ENCODE measurements at regions not wholly inside any gene's neighbourhood (a gene's known extent, or its start where the extent isn't known, plus 50 kb on each side); places are given as distances from the start of the nearest gene placed in this dataset.

DNA sequence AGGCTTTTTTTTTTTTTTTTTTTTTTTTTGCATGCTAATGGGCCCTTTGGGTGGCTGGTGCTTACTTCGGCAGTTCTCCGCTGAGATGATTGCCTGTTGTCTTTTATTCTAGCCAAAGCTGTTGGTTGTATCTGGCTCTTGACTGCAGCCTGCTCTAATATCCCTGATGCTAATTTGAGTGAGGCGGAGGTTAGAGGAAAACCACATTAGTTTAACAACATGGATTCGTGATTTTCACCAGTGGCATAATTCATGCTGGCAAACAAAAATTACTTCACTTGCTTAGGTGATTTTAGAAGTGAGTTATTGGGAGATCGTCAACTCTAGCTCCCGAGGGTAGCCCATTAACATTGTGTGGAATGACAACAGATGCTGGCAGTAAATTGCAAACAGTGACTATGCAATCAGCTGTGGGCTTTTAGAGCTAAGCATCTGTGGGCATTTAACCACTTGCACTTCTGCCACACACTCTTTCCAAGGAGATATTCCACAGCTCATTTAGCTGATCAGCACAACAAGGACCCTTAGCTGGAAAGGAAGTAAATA, 97.6 kb upstream of the ZDHHC17 start:
- H4K8ac ChIP-seq (ENCODE audit: extremely low read depth, insufficient read depth, low read length), result no peak overlapping the region
- peak; percentile 58 for FAIRE-seq
- H2BK5ac ChIP-seq (ENCODE audit: low read depth, low read length), result no peak overlapping the region
- peak overlapping the region; percentile 53 to 58 for H3K4me2 ChIP-seq (ENCODE audit: insufficient read depth in 1 of 2, low read depth in 2 of 2, low read length in 2 of 2)
- DNase-seq (ENCODE audit: low read depth in 1 of 2, low spot score in 2 of 2), result no peak
- H3K27me3 ChIP-seq (replicated peaks in 1 of 4; ENCODE audit: control insufficient read depth in 3 of 4, extremely low read depth in 1 of 4, insufficient read depth in 3 of 4, low read length in 3 of 4), result no peaks in the 10 kb centered on the region
- ChIA-PET POLR2A (ENCODE audit: partially characterized antibody) (no interaction called here), CTCF (ENCODE audit: partially characterized antibody) (interaction anchor here (0.6 to 2.4 kb wide), 4 partner anchors 10 to 124 kb away, joined by 4 to 8 read pairs (median 4); no protein-coding TSS in a partner anchor)
- H3K23ac ChIP-seq (ENCODE audit: insufficient read length), result no peak overlapping the region
- no peaks in the 10 kb centered on the region for H4K20me1 ChIP-seq (replicated peaks in 1 of 2; ENCODE audit: control insufficient read depth in 1 of 2, insufficient read depth in 2 of 2, low read length in 2 of 2)
- peak overlapping the region; percentile 10; the same call in 1 of the 2 replicates for H2BK20ac ChIP-seq (ENCODE audit: low read length)
- WGBS, 2 experiments (ENCODE audit: extremely low coverage in 1 of 2, insufficient coverage in 1 of 2, insufficient read length in 1 of 2, insufficient replicate concordance in 2 of 2, low coverage in 1 of 2, low lambda C conversion rate in 2 of 2, missing lambda C conversion rate in 1 of 2), result 30% methylated on average over 6 of the region's 6 CpGs; no CpG with 5 or more reads in 1 of the 2 experiments
- TF ChIP-seq KDM1A (IDR thresholded peaks at IDR 0.05; ENCODE audit: borderline replicate concordance, low read length), result no peak
- no peak for TF ChIP-seq SAP30 (IDR thresholded peaks at IDR 0.05; ENCODE audit: insufficient read depth, insufficient replicate concordance, low read length)
- no peak for TF ChIP-seq ATF3 (IDR thresholded peaks at IDR 0.05; ENCODE audit: insufficient read depth, low read depth, low read length)
- TF ChIP-seq CBX5 (IDR thresholded peaks at IDR 0.05; ENCODE audit: low read depth, low read length), result no peak
- no peak for TF ChIP-seq NANOG (IDR thresholded peaks at IDR 0.05; ENCODE audit: insufficient read depth, low read depth, low read length, poor library complexity, severe bottlenecking)
- TF ChIP-seq JUN (IDR thresholded peaks at IDR 0.05; ENCODE audit: low read depth, low read length), result no peak
- TF ChIP-seq TEAD4 (IDR thresholded peaks at IDR 0.05; ENCODE audit: low read depth, low read length), result no peak
- H3K4ac ChIP-seq (replicated peaks; ENCODE audit: insufficient read length, low read depth, low read length), result no peak overlapping the region
- H3K18ac ChIP-seq (ENCODE audit: extremely low read depth, low read length), result no peak overlapping the region
- H2AFZ ChIP-seq (ENCODE audit: low read length), result no peak overlapping the region
- peak overlapping the region in 1 of 4 experiments; percentile 29; a peak in 1 of 8 replicates for H3K4me3 ChIP-seq (ENCODE audit: extremely low read depth in 1 of 4, insufficient read depth in 2 of 4, low read depth in 3 of 4, low read length in 4 of 4)
- H3K4me1 ChIP-seq (replicated peaks in 1 of 4; ENCODE audit: control insufficient read depth in 3 of 4, insufficient read depth in 4 of 4, low read length in 3 of 4), result peaks cover 2 to 15% (median 11%) of the 10 kb centered on the region in 4 experiments; a peak in 6 of 7 replicates
- H2BK15ac ChIP-seq (ENCODE audit: low read length), result no peak overlapping the region
- H3K56ac ChIP-seq (replicated peaks; ENCODE audit: insufficient read length, low read depth, low read length), result no peak overlapping the region
- no peak overlapping the region for H2BK12ac ChIP-seq (ENCODE audit: low read depth, low read length)
- no peaks in the 10 kb centered on the region for H3K79me1 ChIP-seq (ENCODE audit: low read depth, low read length)
- no peak overlapping the region for H2BK120ac ChIP-seq (replicated peaks; ENCODE audit: low read depth, low read length)
- H3K23me2 ChIP-seq (ENCODE audit: low read depth, low read length), result no peaks in the 10 kb centered on the region; the same call in 1 of the 2 replicates
- no peak overlapping the region for H4K91ac ChIP-seq (replicated peaks; ENCODE audit: insufficient read length, low read length)
- no peak overlapping the region for H3K14ac ChIP-seq (ENCODE audit: insufficient read length)
- H3K9ac ChIP-seq (replicated peaks in 1 of 4; ENCODE audit: extremely low read depth in 1 of 4, low read depth in 3 of 4, low read length in 3 of 4), result no peak overlapping the region
- H3K36me3 ChIP-seq (ENCODE audit: control insufficient read depth in 2 of 4, insufficient read depth in 4 of 4, low read length in 3 of 4), result no peaks in the 10 kb centered on the region
- no peaks in the 10 kb centered on the region for H3K9me3 ChIP-seq (ENCODE audit: insufficient read depth in 2 of 2, low read depth in 1 of 2, low read length in 1 of 2)
- H2AK5ac ChIP-seq (ENCODE audit: low read depth, low read length), result no peak overlapping the region
- H3K79me2 ChIP-seq (ENCODE audit: control insufficient read depth in 1 of 2, insufficient read depth in 2 of 2, low read length in 2 of 2), result no peaks in the 10 kb centered on the region
- H3K27ac ChIP-seq (ENCODE audit: low read depth, low read length), result no peak overlapping the region
- H4K5ac ChIP-seq (ENCODE audit: insufficient read length, low read depth, low read length), result no peak overlapping the region

Measured in H1 (cell line).